ENCODE measurements at regions not wholly inside any gene's neighbourhood (a gene's known extent, or its start where the extent isn't known, plus 50 kb on each side); places are given as distances from the start of the nearest gene placed in this dataset.

DNA sequence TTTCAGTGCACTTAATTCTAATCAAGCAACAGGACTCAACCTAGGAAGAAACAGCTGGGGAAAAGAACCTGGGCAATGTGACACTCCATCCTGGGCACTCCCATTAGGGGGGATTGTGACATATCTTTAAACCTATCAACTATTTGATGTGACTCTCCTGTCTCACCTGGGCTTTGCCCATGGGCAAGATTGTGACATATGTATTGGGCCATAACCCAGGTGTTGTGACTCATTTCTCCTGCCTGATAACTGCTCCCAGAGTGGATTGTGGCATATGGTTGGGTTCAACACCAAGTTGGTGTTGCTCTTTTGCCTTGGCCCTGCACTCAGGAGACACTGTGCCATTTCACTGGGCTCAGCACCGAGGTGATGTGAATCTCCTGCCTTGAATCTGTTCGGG lies 82.6 kb downstream of the ZNF723 start:
- peaks cover 76% of the 10 kb centered on the region for H3K9me3 ChIP-seq (ENCODE audit: insufficient read depth, low read depth, low read length)
- H3K27ac ChIP-seq (ENCODE audit: low read length), result no peak overlapping the region
- H3K27me3 ChIP-seq (ENCODE audit: insufficient read depth, low read length), result no peaks in the 10 kb centered on the region
- H3K9ac ChIP-seq (ENCODE audit: low read depth, low read length), result no peak overlapping the region
- no peak overlapping the region for H3K4me3 ChIP-seq (ENCODE audit: low read length)
- H3K4me1 ChIP-seq (ENCODE audit: insufficient read depth, low read length), result no peaks in the 10 kb centered on the region
- no peaks in the 10 kb centered on the region for H3K36me3 ChIP-seq (ENCODE audit: insufficient read depth, low read depth, low read length)

DNA sequence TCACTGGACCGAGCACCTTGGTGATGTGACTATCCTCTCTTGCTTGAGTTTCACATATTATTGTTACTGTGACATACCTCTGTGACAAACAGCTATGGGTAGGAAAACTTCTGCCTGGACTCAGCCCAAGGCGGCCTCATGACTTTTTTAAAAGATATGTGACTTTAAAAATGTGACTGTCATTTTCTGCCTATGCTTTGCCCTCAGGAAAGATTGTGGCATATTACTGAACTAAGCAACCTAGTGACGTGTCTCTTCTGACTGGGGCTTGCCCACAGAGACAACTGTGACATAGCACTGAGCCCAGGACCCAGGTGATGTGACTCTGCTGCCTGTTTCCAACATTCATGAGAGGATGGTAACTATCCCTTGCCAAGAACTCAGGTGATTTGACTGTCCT lies 84.8 kb downstream of the ZNF728 start:
- peaks cover 80% of the 10 kb centered on the region for H3K9me3 ChIP-seq (ENCODE audit: insufficient read depth, low read depth, low read length)
- H3K4me1 ChIP-seq (ENCODE audit: insufficient read depth, low read length), result no peaks in the 10 kb centered on the region

DNA sequence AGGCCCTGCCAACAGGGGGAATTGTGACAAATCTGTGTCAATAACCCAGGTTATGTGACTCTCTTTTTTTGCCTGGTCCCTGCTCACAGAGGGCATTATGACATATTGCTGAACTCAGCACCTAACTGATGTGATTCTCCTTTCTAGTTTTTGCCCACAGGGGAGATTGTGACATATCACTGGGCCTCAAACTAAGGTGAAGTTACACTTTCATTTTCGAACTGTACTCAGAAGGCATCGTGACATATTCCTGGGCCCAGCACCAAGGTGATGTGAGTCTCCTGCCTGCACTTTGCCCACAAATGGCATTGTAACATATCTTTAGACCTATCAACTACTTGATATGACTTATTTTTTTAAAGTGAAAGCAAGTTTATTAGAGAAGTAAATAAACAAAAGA lies 83.0 kb downstream of the ZNF728 start:
- Histone ChIP-seq H3K27ac (ENCODE audit: low read length) (no peak overlapping the region), H3K9me3 (ENCODE audit: insufficient read depth, low read depth, low read length) (peaks cover 80% of the 10 kb centered on the region), H3K27me3 (ENCODE audit: insufficient read depth, low read length) (no peaks in the 10 kb centered on the region)

More for the DNA sequence above, 84.8 kb downstream of the ZNF728 start:
- Histone ChIP-seq H3K9ac (ENCODE audit: low read depth, low read length) (no peak overlapping the region), H3K27me3 (ENCODE audit: insufficient read depth, low read length) (no peaks in the 10 kb centered on the region), H3K4me3 (ENCODE audit: low read length) (no peak overlapping the region), H3K36me3 (ENCODE audit: insufficient read depth, low read depth, low read length) (no peaks in the 10 kb centered on the region), H3K27ac (ENCODE audit: low read length) (no peak overlapping the region)

More for the DNA sequence above, 83.0 kb downstream of the ZNF728 start:
- no peak overlapping the region for H3K4me3 ChIP-seq (ENCODE audit: low read length)
- H3K9ac ChIP-seq (ENCODE audit: low read depth, low read length), result no peak overlapping the region
- H3K36me3 ChIP-seq (ENCODE audit: insufficient read depth, low read depth, low read length), result no peaks in the 10 kb centered on the region
- H3K4me1 ChIP-seq (ENCODE audit: insufficient read depth, low read length), result no peaks in the 10 kb centered on the region
